ENCODE measurements at regions not wholly inside any gene's neighbourhood (a gene's known extent, or its start where the extent isn't known, plus 50 kb on each side); places are given as distances from the start of the nearest gene placed in this dataset.
"Not testable (repeated sequence)": the region's sequence is repeated elsewhere in the genome, so short reads cannot be mapped to it uniquely, and the experiment has no call there.

- H3K4me1 Mint-ChIP-seq, result peaks cover 2% of the 10 kb centered on the region
- no peak overlapping the region for H3K4me3 Mint-ChIP-seq
- no peak overlapping the region for H3K27ac Mint-ChIP-seq
- no peaks in the 10 kb centered on the region for H3K27me3 Mint-ChIP-seq
- no peaks in the 10 kb centered on the region for H3K36me3 Mint-ChIP-seq
- DNase-seq (ENCODE audit: low spot score in 2 of 2) (no peak), ATAC-seq (ENCODE audit: low read depth) (no peak)
- no peaks in the 10 kb centered on the region for H3K9me3 Mint-ChIP-seq
These were observed 127.0 kb upstream of the CASK start for GRCh38 chrX:42050345-42050744.

- no peak overlapping the region for H3K4me3 Mint-ChIP-seq
- H3K27ac Mint-ChIP-seq, result no peak overlapping the region
- no peaks in the 10 kb centered on the region for H3K9me3 Mint-ChIP-seq
- peaks cover 2% of the 10 kb centered on the region for H3K4me1 Mint-ChIP-seq
- ATAC-seq (ENCODE audit: low read depth) (no peak), DNase-seq (ENCODE audit: low spot score in 2 of 2) (no peak)
- no peaks in the 10 kb centered on the region for H3K36me3 Mint-ChIP-seq
- H3K27me3 Mint-ChIP-seq, result no peaks in the 10 kb centered on the region
These were observed 124.5 kb upstream of the CASK start for GRCh38 chrX:42047886-42048285.

GRCh38 chrX:42028109-42028508, 104.8 kb upstream of the CASK start:
- H3K9me3 Mint-ChIP-seq, result peaks cover 3% of the 10 kb centered on the region
- H3K27ac Mint-ChIP-seq, result no peak overlapping the region
- no peak for ATAC-seq (ENCODE audit: low read depth)

GRCh38 chrX:42027367-42028000, 104.1 kb upstream of the CASK start:
- Mint-ChIP-seq H3K27me3 (peaks cover 2% of the 10 kb centered on the region), H3K4me1 (no peaks in the 10 kb centered on the region), H3K4me3 (no peak overlapping the region), H3K9me3 (peaks cover 3% of the 10 kb centered on the region), H3K36me3 (peaks cover 6% of the 10 kb centered on the region), H3K27ac (no peak overlapping the region)
- DNase-seq (ENCODE audit: low spot score in 2 of 2) (no peak), ATAC-seq (ENCODE audit: low read depth) (no peak)

More at GRCh38 chrX:42028109-42028508, 104.8 kb upstream of the CASK start:
- H3K27me3 Mint-ChIP-seq, result peaks cover 2% of the 10 kb centered on the region
- no peaks in the 10 kb centered on the region for H3K4me1 Mint-ChIP-seq
- H3K4me3 Mint-ChIP-seq, result no peak overlapping the region
- DNase-seq (ENCODE audit: low spot score in 2 of 2), result no peak
- H3K36me3 Mint-ChIP-seq, result peaks cover 6% of the 10 kb centered on the region

- no peaks in the 10 kb centered on the region for H3K27me3 Mint-ChIP-seq
- DNase-seq (ENCODE audit: low spot score in 2 of 2) (no peak), ATAC-seq (ENCODE audit: low read depth) (no peak)
- peaks cover 4% of the 10 kb centered on the region for H3K36me3 Mint-ChIP-seq
- H3K4me3 Mint-ChIP-seq, result no peak overlapping the region
- H3K27ac Mint-ChIP-seq, result no peak overlapping the region
- no peaks in the 10 kb centered on the region for H3K9me3 Mint-ChIP-seq
- no peaks in the 10 kb centered on the region for H3K4me1 Mint-ChIP-seq
These were observed 102.5 kb upstream of the CASK start for GRCh38 chrX:42025861-42026260.

GRCh38 chrX:42023122-42023521, 99.8 kb upstream of the CASK start:
- Mint-ChIP-seq H3K4me3 (no peak overlapping the region), H3K36me3 (no peaks in the 10 kb centered on the region), H3K27ac (no peak overlapping the region), H3K4me1 (no peaks in the 10 kb centered on the region), H3K27me3 (no peaks in the 10 kb centered on the region), H3K9me3 (no peaks in the 10 kb centered on the region)
- ATAC-seq (ENCODE audit: low read depth) (no peak), DNase-seq (ENCODE audit: low spot score in 2 of 2) (no peak)

- Mint-ChIP-seq H3K4me1 (no peaks in the 10 kb centered on the region), H3K9me3 (no peaks in the 10 kb centered on the region), H3K36me3 (no peaks in the 10 kb centered on the region), H3K27ac (no peak overlapping the region), H3K4me3 (no peak overlapping the region), H3K27me3 (no peaks in the 10 kb centered on the region)
- no peak for ATAC-seq (ENCODE audit: low read depth)
- DNase-seq (ENCODE audit: low spot score in 2 of 2), result no peak
These were observed 98.8 kb upstream of the CASK start for GRCh38 chrX:42022158-42022557.

- no peaks in the 10 kb centered on the region for H3K9me3 Mint-ChIP-seq
- H3K36me3 Mint-ChIP-seq, result no peaks in the 10 kb centered on the region
- ATAC-seq (ENCODE audit: low read depth) (no peak), DNase-seq (ENCODE audit: low spot score in 2 of 2) (no peak)
- H3K27ac Mint-ChIP-seq, result no peak overlapping the region
- no peaks in the 10 kb centered on the region for H3K4me1 Mint-ChIP-seq
- no peak overlapping the region for H3K4me3 Mint-ChIP-seq
- H3K27me3 Mint-ChIP-seq, result no peaks in the 10 kb centered on the region
These were observed 97.7 kb upstream of the CASK start for GRCh38 chrX:42021058-42021457.

GRCh38 chrX:42020225-42020624, 96.9 kb upstream of the CASK start:
- ATAC-seq (ENCODE audit: low read depth) (no peak), DNase-seq (ENCODE audit: low spot score in 2 of 2) (no peak)
- Mint-ChIP-seq H3K27me3 (no peaks in the 10 kb centered on the region), H3K4me3 (no peak overlapping the region), H3K9me3 (no peaks in the 10 kb centered on the region), H3K4me1 (no peaks in the 10 kb centered on the region), H3K27ac (no peak overlapping the region), H3K36me3 (no peaks in the 10 kb centered on the region)

GRCh38 chrX:42017971-42018370, 94.6 kb upstream of the CASK start:
- Mint-ChIP-seq H3K4me3 (no peak overlapping the region), H3K36me3 (no peaks in the 10 kb centered on the region), H3K4me1 (no peaks in the 10 kb centered on the region), H3K27ac (no peak overlapping the region), H3K27me3 (no peaks in the 10 kb centered on the region), H3K9me3 (no peaks in the 10 kb centered on the region)
- ATAC-seq (ENCODE audit: low read depth) (no peak), DNase-seq (ENCODE audit: low spot score in 2 of 2) (no peak)

GRCh38 chrX:42000836-42001235, 77.5 kb upstream of the CASK start:
- Mint-ChIP-seq H3K4me3 (no peak overlapping the region), H3K27ac (no peak overlapping the region), H3K27me3 (no peaks in the 10 kb centered on the region), H3K36me3 (peaks cover 1% of the 10 kb centered on the region), H3K9me3 (peaks cover 1% of the 10 kb centered on the region), H3K4me1 (no peaks in the 10 kb centered on the region)
- DNase-seq (ENCODE audit: low spot score in 2 of 2), result no peak
- ATAC-seq (ENCODE audit: low read depth), result no peak

GRCh38 chrX:41984628-41985027, 61.3 kb upstream of the CASK start:
- DNase-seq (ENCODE audit: low spot score in 2 of 2) (no peak), ATAC-seq (ENCODE audit: low read depth) (no peak)
- Mint-ChIP-seq H3K27ac (no peak overlapping the region), H3K9me3 (no peaks in the 10 kb centered on the region), H3K4me1 (peaks cover 8% of the 10 kb centered on the region), H3K36me3 (no peaks in the 10 kb centered on the region), H3K4me3 (no peak overlapping the region), H3K27me3 (peaks cover 5% of the 10 kb centered on the region)

- Mint-ChIP-seq H3K36me3 (no peaks in the 10 kb centered on the region), H3K4me3 (no peak overlapping the region), H3K27me3 (peaks cover 5% of the 10 kb centered on the region), H3K9me3 (no peaks in the 10 kb centered on the region), H3K27ac (no peak overlapping the region), H3K4me1 (peaks cover 8% of the 10 kb centered on the region)
- DNase-seq (ENCODE audit: low spot score in 2 of 2), result no peak
- ATAC-seq (ENCODE audit: low read depth), result no peak
These were observed 59.6 kb upstream of the CASK start for GRCh38 chrX:41982953-41983352.

GRCh38 chrX:41981481-41982013, 58.2 kb upstream of the CASK start:
- DNase-seq (ENCODE audit: low spot score in 2 of 2) (no peak), ATAC-seq (ENCODE audit: low read depth) (no peak)
- Mint-ChIP-seq H3K9me3 (no peaks in the 10 kb centered on the region), H3K36me3 (no peaks in the 10 kb centered on the region), H3K27ac (no peak overlapping the region), H3K4me3 (no peak overlapping the region), H3K27me3 (peaks cover 5% of the 10 kb centered on the region), H3K4me1 (peaks cover 8% of the 10 kb centered on the region)

- H3K4me1 Mint-ChIP-seq; H3K9me3 Mint-ChIP-seq; H3K27me3 Mint-ChIP-seq; H3K27ac Mint-ChIP-seq; H3K36me3 Mint-ChIP-seq; ATAC-seq (ENCODE audit: low read depth); H3K4me3 Mint-ChIP-seq; DNase-seq (ENCODE audit: low spot score in 2 of 2): not testable (repeated sequence)
These were observed 51.3 kb upstream of the CASK start for GRCh38 chrX:41974677-41975076.

Measured in memory B cell (primary cell).